DND-41 (cell line): ENCODE measurements at regions not wholly inside any gene's neighbourhood (a gene's known extent, or its start where the extent isn't known, plus 50 kb on each side); places are given as distances from the start of the nearest gene placed in this dataset.
"Not testable (repeated sequence)": the region's sequence is repeated elsewhere in the genome, so short reads cannot be mapped to it uniquely, and the experiment has no call there.

Experiments used
- ATAC-seq: fragments of 200-7000 bp; cut with Tn5 transposase; 3 replicates; pipeline ENCODE4 v1.9.1; 2021; ENCODE audit warnings: low read depth; ENCODE audit not compliant: insufficient read depth
- DNase-seq: peaks from one replicate; pipeline ENCODE4 v3.0.0-alpha.2; 2020
- H2AFZ ChIP-seq: 2 replicates; pipeline ENCODE4 v1.6.0; 2012; ENCODE audit warnings: low read depth, low read length
- H3K27ac ChIP-seq: 2 replicates; pipeline ENCODE4 v1.5.1; 2012; ENCODE audit warnings: low read length, inconsistent platforms
- H3K27me3 ChIP-seq: fragments of 200-600 bp; sonication (generic); 2 replicates; pipeline ENCODE4 v1.6.0; 2012; ENCODE audit warnings: low read length, mild to moderate bottlenecking, inconsistent platforms; ENCODE audit not compliant: insufficient read depth, poor library complexity
- H3K36me3 ChIP-seq: 2 replicates; pipeline ENCODE4 v1.5.1; 2012; ENCODE audit warnings: low read length, inconsistent platforms; ENCODE audit not compliant: insufficient read depth
- H3K4me1 ChIP-seq: 2 replicates; pipeline ENCODE4 v1.5.1; 2012; ENCODE audit warnings: mild to moderate bottlenecking, low read length; ENCODE audit not compliant: insufficient read depth
- H3K4me2 ChIP-seq: 2 replicates; pipeline ENCODE4 v1.6.0; 2012; ENCODE audit warnings: mild to moderate bottlenecking, moderate library complexity, low read length, inconsistent platforms; ENCODE audit not compliant: insufficient read depth
- H3K4me3 ChIP-seq, 2 experiments: fragments of 200-600 bp in 1 of 2; shearing (Covaris generic) in 1 of 2; 2 replicates each; pipeline ENCODE4 v1.5.1; 2012 to 2016; ENCODE audit warnings: inconsistent platforms in 2 of 2, low read length in 2 of 2, mild to moderate bottlenecking in 2 of 2, low read depth in 1 of 2, moderate library complexity in 1 of 2
- H3K79me2 ChIP-seq: 2 replicates; pipeline ENCODE4 v1.6.0; 2012; ENCODE audit warnings: low read length, inconsistent platforms; ENCODE audit not compliant: insufficient read depth
- H3K9ac ChIP-seq: 2 replicates; pipeline ENCODE4 v1.6.0; 2012; ENCODE audit warnings: low read depth, mild to moderate bottlenecking, inconsistent platforms, low read length, moderate library complexity
- H3K9me3 ChIP-seq: 2 replicates; pipeline ENCODE4 v1.5.1; 2012; ENCODE audit warnings: low read length, moderate library complexity, mild to moderate bottlenecking, inconsistent platforms; ENCODE audit not compliant: insufficient read depth, severe bottlenecking
- H4K20me1 ChIP-seq: 2 replicates; pipeline ENCODE4 v1.6.0; 2012; ENCODE audit warnings: low read length; ENCODE audit not compliant: insufficient read depth
- CTCF ChIP-seq: IDR thresholded peaks from 2 replicates; pipeline ENCODE4 v1.5.1; 2012; ENCODE audit warnings: borderline replicate concordance, low read length, moderate library complexity, mild to moderate bottlenecking; ENCODE audit not compliant: poor library complexity, severe bottlenecking; ENCODE audit errors: extremely low read depth
- EZH2 ChIP-seq: IDR thresholded peaks from 3 replicates; pipeline ENCODE4 v1.6.1; 2012; ENCODE audit warnings: borderline replicate concordance, low read depth, mild to moderate bottlenecking, moderate library complexity, low read length, inconsistent platforms; ENCODE audit not compliant: severe bottlenecking

DNA sequence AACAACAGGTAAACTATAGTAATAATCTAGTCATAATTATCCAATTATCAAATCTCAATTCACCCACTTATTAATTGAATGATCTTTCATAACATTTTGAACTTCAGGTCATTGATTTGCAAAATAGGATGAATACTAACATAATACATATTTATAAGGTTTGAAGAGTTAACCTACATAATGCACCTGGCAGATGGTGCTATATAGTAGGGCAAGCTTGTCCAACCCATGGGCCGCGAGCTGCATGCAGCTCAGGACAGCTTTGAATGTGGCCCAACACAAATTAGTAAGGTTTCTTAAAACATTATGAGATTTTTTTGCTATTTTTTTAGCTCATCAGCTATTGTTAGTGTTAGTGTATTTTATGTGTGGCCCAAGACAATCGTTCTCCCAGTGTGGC, 815.8 kb upstream of the ID2 start:
- H3K27ac ChIP-seq = no peak overlapping the region
- H2AFZ ChIP-seq = no peak overlapping the region
- DNase-seq (peak; percentile 50), ATAC-seq (peak; percentile 54; the same call in 2 of the 3 replicates)
- H3K27me3 ChIP-seq = no peaks in the 10 kb centered on the region
- TF ChIP-seq CTCF (peak; percentile 64), EZH2 (no peak)
- no peaks in the 10 kb centered on the region for H3K79me2 ChIP-seq
- no peaks in the 10 kb centered on the region for H4K20me1 ChIP-seq
- H3K4me1 ChIP-seq = peaks cover 26% of the 10 kb centered on the region
- no peaks in the 10 kb centered on the region for H3K36me3 ChIP-seq
- no peaks in the 10 kb centered on the region for H3K9me3 ChIP-seq
- H3K4me3 ChIP-seq = no peak overlapping the region
- no peak overlapping the region for H3K9ac ChIP-seq
- H3K4me2 ChIP-seq = no peak overlapping the region

GRCh38 chr2:7866825-7867224, 815.0 kb upstream of the ID2 start:
- DNase-seq (no peak), ATAC-seq (no peak)
- no peaks in the 10 kb centered on the region for H3K9me3 ChIP-seq
- no peak overlapping the region for H3K4me3 ChIP-seq
- H3K36me3 ChIP-seq = no peaks in the 10 kb centered on the region
- H3K27ac ChIP-seq = 0 out of 2 replicates have a peak overlapping the region, but pooled peaks have one; percentile 21
- no peaks in the 10 kb centered on the region for H3K79me2 ChIP-seq
- TF ChIP-seq CTCF (no peak), EZH2 (no peak)
- no peak overlapping the region for H3K9ac ChIP-seq
- no peak overlapping the region for H3K4me2 ChIP-seq
- no peaks in the 10 kb centered on the region for H4K20me1 ChIP-seq
- no peak overlapping the region for H2AFZ ChIP-seq
- no peaks in the 10 kb centered on the region for H3K27me3 ChIP-seq
- H3K4me1 ChIP-seq = peaks cover 26% of the 10 kb centered on the region

- H3K9me3 ChIP-seq = no peaks in the 10 kb centered on the region
- no peak overlapping the region for H3K4me3 ChIP-seq
- DNase-seq = peak; percentile 63
- no peaks in the 10 kb centered on the region for H3K36me3 ChIP-seq
- TF ChIP-seq CTCF = no peak
- peak; percentile 93 for ATAC-seq
- no peaks in the 10 kb centered on the region for H4K20me1 ChIP-seq
- no peak overlapping the region for H3K27ac ChIP-seq
- no peak overlapping the region for H3K9ac ChIP-seq
- no peak overlapping the region for H2AFZ ChIP-seq
- H3K27me3 ChIP-seq = no peaks in the 10 kb centered on the region
- H3K79me2 ChIP-seq = no peaks in the 10 kb centered on the region
- H3K4me2 ChIP-seq = no peak overlapping the region
- H3K4me1 ChIP-seq = peaks cover 26% of the 10 kb centered on the region
These were observed 814.0 kb upstream of the ID2 start for GRCh38 chr2:7867867-7868266.

GRCh38 chr2:7868836-7869235, 813.0 kb upstream of the ID2 start:
- Histone ChIP-seq H3K4me1 (peaks cover 26% of the 10 kb centered on the region), H3K4me3 (no peak overlapping the region), H2AFZ (no peak overlapping the region), H3K27ac (0 out of 2 replicates have a peak overlapping the region, but pooled peaks have one; percentile 12), H3K79me2 (no peaks in the 10 kb centered on the region), H4K20me1 (no peaks in the 10 kb centered on the region), H3K27me3 (no peaks in the 10 kb centered on the region), H3K9ac (no peak overlapping the region), H3K9me3 (no peaks in the 10 kb centered on the region), H3K4me2 (no peak overlapping the region), H3K36me3 (no peaks in the 10 kb centered on the region)
- DNase-seq (no peak), ATAC-seq (no peak)
- no peak for TF ChIP-seq EZH2
- TF ChIP-seq CTCF = no peak

- not testable (repeated sequence) for H3K9me3 ChIP-seq, H3K79me2 ChIP-seq, H2AFZ ChIP-seq, H3K36me3 ChIP-seq, H3K27me3 ChIP-seq, H3K4me1 ChIP-seq, H3K27ac ChIP-seq, H3K9ac ChIP-seq, DNase-seq, H4K20me1 ChIP-seq, H3K4me2 ChIP-seq, H3K4me3 ChIP-seq, ATAC-seq
These were observed 805.4 kb upstream of the ID2 start for GRCh38 chr2:7876445-7876844.
